HG03457 (cell line): ENCODE measurements at regions not wholly inside any gene's neighbourhood (a gene's known extent, or its start where the extent isn't known, plus 50 kb on each side); places are given as distances from the start of the nearest gene placed in this dataset.
"Not testable (repeated sequence)": the region's sequence is repeated elsewhere in the genome, so short reads cannot be mapped to it uniquely, and the experiment has no call there.

ENCODE experiments used
- ATAC-seq: cut with Tn5 transposase; IDR thresholded peaks from one replicate; pipeline ENCODE4 v1.9.1; 2021; ENCODE audit warnings: moderate number of reproducible peaks; ENCODE audit not compliant: unreplicated experiment

DNA sequence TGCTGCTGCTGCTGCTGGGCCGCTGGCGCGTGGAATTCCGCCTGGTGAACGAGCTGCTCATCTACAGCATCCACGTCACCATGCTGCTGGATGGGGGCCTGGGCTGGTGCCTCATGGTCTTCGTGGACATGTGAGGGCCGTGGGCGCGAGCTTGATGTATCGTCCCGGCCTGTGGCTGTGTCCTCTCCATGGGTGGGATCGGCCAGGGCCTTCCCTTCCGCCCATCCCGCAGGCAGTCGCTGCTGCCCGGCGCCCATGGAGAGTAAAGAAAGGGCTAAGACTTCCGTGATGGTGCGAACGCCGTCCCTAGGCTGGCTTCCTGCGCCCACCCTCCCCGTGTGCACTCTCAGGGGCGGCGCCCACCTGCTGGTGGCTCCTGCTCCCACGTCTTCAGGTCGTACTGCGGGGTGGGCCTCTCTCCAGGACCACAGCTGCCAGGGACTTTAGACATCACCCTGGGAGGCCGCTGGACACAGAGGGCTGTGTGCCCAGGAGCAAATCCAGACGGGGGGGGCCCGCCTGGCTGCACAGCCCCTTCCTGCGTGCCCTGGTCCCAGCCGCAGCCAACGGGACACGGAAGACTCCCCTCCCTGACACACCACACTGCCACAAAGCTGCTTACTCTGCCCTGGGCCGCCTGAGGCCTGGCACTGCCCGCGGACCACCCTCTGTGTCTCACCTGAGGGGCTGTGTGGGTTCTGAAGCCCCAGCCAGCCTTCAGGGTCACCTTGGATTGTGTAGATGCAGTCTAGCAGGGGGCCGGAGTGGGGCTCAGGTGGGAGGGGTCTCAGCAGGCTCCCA is 167.5 kb downstream of the SEPTIN7 start:
- ATAC-seq = no peak

DNA sequence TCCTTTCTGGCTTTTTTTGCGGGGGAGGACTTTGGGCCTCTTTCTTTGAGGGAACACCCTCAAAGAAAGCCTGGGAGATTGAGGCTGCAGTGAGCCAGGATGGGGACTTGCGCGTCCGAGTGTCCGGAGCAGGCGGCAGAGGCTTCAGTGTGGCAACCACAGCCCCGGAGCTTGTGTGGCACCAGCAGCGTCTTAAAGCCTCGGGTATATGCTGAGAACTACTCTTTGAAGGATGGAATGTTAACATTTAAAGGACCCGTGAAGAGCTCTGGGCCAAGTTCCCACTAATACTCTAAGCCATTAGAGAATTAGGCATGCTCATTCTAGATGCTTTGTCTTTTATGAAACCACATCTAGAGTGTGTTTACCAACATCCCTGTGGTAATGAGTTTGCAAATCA is 168.2 kb downstream of the SEPTIN7 start:
- no peak for ATAC-seq

DNA sequence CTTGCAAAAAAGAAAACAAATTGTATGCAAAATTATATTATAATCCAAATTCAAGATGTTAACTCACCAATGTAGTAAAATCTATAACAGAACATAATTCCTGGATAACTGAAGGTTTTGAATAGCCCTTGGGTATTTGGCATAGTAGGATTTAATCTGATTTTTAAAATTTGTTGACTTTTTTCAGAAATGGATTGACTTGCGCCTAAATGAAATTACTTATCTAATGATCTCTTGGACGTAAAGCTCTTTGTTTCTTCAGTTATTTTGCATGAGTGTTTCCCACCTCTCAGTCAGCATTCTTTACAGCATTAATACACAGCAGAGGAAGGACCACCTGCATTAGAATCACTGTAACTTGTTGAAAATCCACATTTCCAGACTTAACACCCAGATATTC is 169.6 kb downstream of the SEPTIN7 start:
- no peak for ATAC-seq

DNA sequence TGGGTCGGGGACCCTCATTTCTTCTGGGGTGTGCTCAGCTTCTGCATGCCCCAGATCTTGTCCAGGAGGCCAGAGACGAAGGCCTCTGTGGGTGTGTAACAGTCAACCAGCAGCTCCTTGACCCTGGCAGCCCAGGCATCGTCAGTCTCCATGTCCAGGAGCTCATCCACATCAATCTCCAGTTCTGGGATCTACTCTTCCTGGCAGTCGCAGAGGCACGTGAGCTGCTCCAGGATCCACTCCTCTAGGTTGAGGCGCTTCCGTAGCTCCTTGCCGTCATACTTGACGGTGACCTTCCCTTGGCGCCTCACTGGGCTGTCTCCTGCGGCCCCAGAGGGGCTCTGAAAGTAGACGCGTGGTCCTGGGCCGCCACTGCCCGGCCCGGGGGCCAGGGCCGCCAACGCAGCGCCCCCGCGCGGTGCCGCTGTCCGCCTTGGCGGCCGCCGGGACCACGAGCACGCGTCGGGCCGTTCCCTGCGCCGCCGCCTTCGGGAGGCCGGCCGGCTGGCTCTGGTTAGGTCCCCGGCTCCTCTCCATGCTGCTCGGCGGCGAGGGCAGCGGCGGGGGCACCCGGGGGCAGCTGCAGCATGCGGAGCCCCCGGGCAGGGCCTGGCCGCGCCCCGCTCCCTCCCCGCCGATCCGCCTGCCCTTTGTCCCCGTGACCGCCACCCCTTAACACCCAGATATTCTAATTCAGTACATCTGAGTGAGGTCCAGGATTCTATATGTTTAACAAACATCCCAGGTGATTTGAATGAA is 170.5 kb downstream of the SEPTIN7 start:
- ATAC-seq = no peak

DNA sequence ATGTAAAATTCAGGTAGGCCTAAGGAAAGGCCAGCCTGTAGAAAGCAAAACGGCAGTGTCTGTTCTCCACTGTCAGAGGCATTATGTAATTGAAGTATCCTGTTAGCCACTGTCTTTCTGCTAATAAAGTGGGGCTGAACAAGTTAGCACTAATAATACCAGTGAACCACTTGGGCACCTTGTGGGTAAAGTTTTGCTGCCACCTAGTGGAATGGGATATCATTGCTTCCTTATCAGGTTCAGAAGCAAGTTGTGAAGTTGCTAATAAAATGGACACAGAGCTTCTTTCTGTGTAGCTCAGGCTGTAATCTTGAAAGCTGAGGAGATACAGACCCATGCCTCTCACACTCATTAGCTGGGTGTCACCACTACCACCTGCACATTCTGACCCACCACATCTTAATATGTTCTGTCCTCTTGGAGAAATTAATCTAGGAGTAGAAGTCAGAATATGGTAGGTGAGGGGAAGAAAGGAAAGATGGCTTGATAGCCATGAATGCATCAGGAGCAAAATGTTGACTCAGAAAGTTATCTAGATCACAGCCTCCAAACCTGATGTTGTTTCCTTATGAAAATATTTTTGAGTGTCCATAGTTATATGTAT is 175.1 kb downstream of the SEPTIN7 start:
- no peak for ATAC-seq

DNA sequence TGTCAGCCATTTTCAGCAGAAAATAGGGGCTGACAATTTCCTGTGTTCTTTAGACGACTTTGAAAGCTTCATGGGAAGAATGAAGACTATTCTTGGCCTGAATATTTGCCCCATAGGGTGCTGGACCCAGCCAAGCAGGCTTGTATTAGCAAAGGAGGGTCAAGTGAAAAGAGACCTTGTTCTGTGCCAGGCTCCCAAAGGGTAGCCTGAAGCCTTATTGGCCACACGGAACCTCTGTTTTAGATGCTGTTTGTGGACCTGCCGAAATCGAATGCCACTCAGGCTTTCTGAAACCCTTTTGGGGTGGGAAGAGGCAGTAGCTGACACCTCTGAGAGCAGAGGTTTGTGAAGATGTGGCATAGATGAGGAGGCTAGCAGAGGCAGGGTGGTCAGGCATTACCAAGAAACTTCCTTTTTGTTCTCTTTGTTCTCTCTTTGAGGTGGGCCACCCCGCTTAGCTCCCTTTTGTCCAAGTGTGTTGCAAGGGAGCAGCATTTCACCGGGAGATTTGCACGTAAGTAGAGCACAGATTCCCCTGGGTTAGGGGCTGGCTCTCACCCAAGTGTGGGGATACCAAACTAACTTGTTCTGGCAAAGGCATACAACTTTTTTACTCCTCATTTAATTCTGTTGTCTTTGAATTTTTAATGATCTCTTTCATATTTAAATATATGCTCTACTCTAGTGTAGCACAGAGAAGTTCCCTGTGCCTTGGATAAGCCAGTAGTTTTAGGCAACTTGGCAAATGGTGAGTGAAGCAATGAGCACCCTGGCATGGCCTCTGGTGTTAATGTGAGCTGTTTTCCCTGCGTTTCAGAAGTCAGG is 174.0 kb upstream of the EEPD1 start:
- not testable (repeated sequence) for ATAC-seq

DNA sequence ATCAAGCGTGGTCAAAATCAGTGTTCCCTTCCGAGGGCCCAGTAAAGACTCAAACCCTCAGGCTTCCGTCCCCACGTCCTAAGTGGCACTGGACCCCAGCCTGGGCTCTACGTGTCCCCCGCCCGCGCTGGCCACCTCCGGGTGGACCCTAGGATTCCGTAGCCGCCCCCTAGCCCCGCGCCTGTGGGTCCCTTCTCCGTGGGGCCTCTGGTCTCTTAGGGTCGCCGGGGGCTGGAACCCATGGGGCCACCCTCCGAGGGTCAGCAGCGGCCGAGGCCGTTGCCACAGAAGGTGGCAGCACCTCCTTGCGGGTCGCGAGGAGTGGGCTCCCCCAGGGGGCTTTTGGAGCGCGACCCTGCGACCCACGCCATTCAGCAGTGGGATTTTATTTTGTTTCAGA is 170.5 kb upstream of the EEPD1 start:
- ATAC-seq = no peak

DNA sequence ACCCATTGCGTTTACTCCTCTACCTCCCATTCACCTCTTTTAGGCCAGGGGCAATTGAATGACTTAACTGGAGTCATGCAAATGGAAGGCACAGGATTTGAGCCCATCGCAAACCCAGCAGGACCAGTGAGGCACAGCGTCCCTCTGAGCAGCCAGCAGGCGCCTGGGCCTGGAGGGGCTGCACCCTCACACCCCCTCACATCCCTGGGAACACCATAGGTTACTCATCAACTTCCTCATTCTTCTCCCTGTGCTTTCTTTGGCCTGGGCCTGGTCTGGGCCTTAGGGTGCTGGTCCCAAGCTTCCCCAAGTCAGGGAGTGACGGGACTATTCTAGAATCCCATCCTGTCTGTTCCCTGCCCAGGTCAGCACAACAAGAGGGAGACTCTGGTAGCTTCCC is 169.4 kb upstream of the EEPD1 start:
- ATAC-seq = no peak

DNA sequence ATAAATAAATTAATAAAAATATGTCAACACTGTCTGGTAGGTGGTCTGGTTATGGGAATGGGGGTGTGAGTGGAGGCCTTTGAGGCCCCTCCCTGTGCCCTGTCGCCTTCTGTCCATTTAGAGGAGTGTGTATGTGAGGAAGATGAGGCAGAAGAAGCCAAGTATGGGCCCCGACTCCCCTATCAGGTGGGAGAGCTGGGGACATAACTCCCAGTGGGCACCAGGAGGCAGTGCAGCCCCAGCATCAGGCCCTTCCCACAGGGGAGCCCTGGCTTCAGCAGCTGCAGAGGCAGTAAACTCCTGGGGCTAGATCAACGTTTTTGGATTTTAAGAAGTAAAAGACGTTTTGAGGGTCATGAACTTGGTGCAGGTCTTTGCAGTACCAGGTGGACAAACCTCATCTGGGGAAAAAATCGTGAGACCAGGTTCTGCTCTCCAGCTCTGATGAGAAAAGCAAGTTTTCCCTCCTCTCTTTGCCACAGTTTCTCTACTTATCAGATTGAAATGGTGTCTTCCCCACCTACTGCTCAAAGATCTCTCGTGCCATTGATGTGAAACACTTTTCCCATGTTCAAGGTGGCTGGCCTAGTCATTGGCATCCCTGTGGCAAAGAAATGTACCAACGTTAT is 167.8 kb upstream of the EEPD1 start:
- ATAC-seq = peak; percentile 94

DNA sequence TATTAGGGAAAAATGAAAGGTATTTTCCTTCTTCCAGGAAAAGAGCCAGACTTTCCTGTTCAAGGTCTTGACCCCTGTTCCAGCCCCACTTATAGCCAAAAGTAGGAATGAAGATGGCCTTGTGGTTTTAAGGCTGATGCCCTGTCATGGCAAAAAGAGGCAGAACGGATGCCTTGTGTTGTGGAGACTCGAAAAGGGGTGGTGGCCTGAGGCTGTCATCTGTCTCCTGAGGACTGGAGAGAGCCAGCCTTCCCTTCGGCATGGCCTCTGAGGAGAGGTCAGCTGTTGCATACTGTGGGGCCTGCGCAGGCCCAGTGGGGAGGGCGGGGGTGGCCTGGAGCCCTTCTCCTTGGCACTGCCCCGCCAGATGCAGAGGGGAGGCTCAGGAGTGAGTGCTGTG is 166.0 kb upstream of the EEPD1 start:
- no peak for ATAC-seq

DNA sequence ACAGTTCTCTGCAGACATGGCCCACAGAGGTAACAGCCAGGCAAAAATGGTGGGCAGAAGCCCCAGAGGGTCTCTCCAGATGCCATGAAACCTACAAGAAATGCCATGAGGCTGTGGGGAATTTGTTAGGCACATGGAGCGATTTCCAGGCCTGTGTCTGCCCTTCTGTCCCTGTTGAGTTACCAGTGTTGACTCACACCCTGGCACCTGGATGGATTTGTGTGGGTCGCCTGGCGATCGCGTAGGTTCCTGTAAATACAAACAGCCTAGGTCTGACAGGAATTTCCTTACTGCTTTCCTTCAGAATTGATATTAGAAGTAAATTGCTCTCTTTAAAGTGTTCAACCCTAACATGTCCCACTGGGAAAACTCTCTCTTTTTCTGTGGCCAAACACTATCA is 164.9 kb upstream of the EEPD1 start:
- ATAC-seq = no peak

DNA sequence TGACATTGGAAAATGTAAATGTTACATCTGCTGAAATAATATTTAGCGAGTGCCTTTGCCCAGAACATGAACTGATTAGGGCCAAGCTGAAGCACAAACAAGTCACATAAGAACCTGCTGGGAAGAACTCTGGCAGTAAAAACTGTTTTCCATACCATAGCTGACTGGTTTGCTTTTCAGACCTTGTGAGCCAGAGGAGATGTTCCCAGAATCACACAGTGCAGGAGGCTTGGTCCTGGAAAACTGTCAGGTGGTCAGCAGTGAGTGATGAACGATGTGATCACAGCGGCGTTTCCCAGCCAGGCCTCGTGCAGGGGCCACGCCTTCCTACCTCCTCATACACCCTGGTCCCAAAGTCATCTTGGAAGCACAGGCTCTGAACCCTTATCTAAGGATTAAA is 164.2 kb upstream of the EEPD1 start:
- no peak for ATAC-seq

DNA sequence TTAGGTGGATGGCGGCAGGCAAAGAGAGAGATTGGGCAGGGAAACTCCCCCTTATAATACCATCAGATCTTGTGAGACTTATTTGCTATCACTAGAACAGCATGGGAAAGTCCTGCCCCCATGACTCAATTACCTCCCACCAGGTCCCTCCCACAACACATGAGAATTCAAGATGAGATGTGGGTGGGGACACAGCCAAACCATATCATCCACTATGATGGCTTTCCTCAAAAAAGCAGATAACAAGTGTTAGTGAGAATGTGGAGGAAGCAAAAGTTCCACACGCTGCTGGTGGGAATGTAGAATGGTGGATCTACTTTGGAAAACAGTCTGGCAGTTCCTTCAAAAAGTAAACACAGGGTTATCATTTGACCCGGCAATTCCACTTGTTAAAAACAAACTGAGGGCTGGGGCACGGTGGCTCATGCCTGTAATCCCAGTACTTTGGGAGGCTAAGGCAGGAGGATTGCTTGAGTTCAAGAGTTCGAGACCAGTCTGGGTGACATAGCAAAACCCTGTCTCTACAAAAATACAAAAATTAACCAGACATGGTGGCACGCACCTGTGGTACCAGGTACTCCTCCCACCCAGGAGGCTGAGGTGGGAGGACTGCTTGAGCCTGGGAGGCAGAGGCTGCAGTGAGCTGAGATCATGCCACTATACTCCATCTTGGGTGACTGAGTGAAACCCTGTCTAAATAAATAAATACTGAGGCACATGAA is 161.4 kb upstream of the EEPD1 start:
- ATAC-seq = no peak

DNA sequence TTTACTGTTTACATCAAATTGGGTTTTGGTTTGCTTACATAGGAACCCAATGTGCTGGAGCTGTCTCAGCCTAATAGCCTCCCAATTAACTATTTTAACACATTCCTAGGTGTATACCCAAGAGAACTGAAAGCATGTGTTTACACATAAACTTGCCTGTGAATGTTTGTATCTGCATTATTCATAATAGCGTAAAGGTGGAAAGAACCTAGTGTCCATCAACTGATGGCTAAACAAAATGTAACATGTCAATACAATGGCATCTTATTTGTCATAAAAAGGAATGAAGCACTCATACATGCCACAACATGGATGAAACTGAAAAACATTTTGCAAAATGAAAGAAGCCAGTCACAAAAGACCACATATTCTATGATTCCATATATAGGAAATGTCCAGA is 160.6 kb upstream of the EEPD1 start:
- no peak for ATAC-seq

DNA sequence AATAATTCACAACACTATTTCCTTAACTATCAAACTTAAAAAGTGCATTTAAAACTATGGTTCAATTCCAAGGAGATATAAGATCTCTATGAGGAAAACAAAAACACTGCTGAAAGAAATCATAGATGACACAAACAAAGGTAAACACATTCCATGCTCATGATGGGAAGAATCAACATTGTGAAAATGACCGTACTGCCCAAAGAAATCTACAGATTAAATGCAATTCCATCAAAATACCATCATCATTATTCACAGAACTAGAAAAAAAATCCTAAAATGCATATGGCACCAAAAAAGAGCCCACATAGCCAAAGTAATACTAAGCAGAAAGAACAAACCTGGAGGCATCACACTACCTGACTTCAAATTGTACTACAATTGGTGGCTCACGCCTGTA is 159.9 kb upstream of the EEPD1 start:
- no peak for ATAC-seq

DNA sequence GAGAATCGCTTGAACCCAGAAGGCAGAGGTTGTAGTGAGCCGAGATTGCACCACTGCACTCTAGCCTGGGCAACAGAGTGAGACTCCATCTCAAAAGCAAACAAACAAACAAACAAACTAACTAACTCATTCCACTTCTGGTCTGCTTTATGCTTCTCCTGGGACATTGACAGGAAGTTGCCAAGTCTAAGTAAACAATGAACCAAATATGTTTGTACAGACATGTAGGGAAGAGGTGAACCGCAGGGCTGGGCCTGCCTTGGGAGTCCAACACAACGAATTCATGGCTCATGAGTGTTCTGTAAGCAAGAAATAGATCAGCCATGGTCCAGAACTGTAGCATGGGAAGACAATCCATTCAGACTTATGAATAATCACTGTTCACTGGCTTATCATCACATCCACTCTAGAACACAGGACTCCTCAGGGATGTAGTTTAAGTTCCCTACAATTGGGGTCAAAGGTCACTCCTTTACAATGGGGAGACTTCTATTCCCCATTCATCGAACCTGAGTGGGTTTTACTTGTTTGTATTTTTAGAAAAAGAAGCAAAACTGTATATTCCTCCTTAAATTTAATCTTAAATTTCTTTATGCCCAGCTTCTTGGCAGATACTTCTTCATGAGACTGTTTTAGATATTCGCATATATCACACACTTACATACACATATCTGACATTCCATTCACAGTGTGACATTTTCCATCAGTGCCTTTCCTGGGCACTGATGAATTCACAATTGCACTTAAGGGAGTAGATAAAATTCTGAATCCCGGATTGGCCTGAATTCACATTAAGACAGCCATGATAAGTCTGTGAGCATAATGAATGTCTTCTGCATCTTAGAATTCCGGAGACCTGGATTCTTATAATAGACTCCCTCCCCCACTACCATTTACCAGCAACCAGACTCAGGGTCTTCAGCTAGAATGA is 159.1 kb upstream of the EEPD1 start:
- ATAC-seq = no peak

DNA sequence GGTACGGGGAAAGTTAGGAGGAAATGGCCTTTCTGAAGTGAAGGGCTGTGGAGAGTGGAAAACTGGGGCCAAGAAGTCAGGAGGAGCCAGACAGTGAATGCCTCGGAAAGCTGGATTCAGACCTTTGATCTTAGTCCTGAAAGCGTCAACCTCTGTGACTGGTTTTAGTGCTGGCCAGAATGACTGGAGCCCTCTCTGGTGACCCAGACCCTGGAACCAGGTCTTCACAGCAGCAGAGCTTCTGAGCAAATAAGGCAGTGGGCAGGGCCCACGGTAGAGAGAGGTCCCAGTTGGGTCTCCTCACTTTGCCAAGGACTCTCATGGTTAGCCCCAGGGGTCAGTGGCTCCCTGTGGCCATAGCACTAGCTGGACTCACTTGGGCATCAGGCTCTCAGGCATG is 157.7 kb upstream of the EEPD1 start:
- no peak for ATAC-seq

DNA sequence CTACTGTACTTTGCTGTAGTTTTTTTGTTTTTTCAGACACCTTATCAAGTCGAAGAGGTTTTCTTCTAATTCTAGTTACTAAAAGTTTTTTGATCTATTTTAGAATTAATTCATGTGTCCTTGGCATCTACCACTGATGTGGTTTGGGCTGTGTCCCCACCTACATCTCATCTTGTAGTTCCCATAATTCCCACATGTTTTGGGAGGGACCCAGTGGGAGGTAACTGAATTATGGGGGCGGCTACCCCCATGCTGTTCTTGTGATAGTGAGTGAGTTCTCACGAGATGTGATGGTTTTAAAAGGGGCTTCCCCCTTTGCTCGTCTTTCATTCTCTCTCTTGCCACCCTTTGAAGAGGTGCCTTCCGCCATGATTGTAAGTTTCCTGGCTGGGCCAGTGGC is 154.6 kb upstream of the EEPD1 start:
- ATAC-seq = no peak

DNA sequence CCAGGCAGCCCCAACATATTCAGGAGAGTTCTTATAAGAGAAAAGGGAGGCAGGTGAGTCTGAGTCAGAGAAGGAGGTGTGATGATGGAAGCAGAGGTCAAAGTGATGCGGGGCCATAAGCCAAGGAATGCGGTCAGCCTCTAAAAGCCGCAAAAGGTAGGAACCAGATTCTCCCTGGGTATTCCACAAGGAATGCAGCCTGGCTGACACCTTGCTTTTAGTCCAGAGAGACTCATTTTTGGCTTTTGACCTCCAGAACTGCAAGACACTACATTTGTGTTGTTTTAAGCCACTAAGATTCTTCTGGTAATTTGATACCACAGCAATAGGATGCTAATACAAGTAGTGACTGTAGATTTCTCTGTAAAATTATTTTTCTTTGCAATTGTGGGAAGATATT is 151.5 kb upstream of the EEPD1 start:
- ATAC-seq = no peak
